Globus pallidus (tissue), 1 donor: ENCODE measurements at regions not wholly inside any gene's neighbourhood (a gene's known extent, or its start where the extent isn't known, plus 50 kb on each side); places are given as distances from the start of the nearest gene placed in this dataset.
"Not testable (repeated sequence)": the region's sequence is repeated elsewhere in the genome, so short reads cannot be mapped to it uniquely, and the experiment has no call there.

Source experiments
- DNase-seq: peaks from one replicate; pipeline ENCODE4 v3.0.0-alpha.2; 2015; ENCODE audit warnings: low spot score

- DNase-seq: peak; percentile 46
These were observed 346.9 kb upstream of the PRKCQ start for GRCh38 chr10:6926971-6927370.

DNA sequence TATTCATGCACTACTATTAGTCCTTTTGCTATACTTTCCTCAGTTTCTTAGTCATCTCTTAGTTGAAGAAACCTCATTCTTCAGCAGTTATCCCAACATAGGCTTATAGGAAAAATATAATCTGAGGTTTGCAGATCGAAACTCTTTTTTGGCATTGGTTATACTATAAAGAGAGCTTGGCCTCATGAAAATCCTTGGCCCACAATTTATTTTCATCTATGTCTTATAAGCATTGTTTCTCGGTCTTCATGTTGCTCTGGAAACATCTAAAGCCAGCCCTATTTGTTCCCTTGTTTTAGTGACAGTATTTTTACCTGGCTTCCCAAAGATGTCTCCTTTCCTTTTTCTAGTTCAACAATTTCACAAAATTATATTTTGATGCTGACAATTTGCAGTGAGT is 345.1 kb upstream of the PRKCQ start:
- no peak for DNase-seq

GRCh38 chr10:6924166-6924565 is 344.1 kb upstream of the PRKCQ start:
- DNase-seq: peak; percentile 37

DNA sequence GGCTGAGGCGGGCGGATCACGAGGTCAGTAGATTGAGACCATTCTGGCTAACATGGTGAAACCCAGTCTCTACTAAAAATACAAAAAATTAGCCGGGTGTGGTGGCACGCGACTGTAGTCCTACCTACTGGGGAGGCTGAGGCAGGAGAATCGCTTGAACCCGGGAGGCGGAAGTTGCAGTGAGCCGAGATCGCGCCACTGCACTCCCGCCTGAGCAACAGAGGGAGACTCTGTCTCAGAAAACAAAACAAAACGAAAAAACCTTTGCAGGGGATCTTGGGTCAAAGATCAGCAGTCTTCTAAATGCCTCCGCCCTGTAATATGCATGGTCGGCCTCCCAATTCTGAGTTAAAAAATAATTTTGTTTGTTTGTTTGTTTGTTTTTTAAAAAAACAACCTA is 340.9 kb upstream of the PRKCQ start:
- not testable (repeated sequence) for DNase-seq

DNA sequence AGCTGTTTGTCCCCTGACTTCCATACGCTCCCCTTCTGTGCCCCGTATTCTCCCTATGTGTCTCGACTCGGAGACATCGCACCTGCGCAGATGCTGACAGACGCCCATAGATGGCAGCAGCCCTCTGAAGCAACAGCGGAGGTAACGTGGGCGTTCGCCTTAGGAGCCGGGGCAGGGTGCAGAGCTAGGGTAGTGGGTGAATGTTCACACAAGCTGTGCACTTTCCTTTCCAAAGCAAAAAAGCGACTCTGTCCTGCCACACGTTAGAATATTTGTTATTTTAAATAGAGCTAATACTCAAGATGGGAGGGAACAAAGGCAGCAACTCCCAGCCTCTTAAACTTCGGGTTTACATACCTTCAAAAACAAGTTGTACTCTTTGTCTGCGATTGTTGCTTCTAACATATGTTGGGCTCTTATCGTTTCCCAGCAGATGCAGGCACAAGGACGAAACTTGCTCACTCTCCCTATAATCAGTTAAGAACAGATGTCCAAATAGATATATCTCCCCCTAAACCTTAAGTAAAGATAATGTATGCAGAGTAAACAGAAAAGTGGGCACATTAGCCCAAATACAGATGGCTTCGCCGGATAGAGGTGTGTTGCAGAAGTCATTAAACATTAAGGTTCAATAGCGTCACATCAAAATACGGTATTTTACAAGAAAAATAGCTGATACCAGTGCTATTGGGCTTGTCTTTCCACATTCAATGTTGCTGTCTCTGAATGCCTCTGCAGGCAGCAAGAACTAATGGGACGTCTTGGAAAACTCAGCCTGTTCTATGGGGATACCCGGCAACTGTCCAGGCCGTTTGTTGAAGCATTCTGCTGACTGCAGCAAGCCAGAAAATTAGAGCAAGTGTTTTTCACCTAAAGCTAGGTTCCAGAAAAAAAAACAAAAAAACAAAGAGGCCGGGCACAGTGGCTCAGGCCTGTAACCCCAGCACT is 340.3 kb upstream of the PRKCQ start:
- DNase-seq: peak; percentile 89

GRCh38 chr10:6919077-6919476 is 339.0 kb upstream of the PRKCQ start:
- DNase-seq: no peak

DNA sequence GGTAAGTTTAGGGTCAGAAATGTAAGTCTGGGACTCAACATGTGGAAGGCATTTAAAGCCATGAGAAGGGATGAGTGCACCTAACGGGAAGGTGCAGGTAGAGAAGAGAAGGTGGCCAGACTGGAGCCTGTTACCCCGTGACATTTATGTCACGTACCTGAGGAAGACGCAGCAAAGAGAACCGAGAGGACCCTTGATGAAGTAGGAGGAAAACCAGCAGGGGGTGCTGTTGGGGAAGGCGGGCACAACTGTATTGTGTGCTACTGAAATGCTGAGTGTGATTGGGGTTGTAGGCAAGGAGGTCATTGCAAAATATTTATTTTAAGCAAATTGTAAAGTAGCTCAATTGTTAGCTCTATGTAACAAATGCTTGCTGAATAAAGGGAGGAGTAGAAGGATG is 338.2 kb upstream of the PRKCQ start:
- DNase-seq: peak; percentile 44

GRCh38 chr10:6917125-6917524 is 337.0 kb upstream of the PRKCQ start:
- DNase-seq: peak; percentile 42

DNA sequence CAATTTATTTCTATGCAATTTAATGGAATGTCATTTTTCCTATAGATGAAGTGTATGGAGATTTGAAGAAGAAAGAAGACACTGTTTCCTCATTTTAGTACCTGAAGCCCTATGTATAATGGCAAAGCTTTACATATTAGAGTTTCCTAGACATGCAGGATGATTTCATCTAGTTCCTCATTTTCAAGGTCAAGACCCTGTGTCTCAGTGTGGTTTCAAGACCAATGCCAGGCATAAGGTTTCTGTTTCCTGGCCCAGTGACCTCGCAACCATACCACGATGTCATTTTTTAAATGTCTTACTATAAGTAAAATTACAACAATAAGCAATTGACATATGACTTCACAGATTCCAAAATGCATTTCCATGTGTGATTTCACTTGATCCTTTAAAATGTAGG is 336.5 kb upstream of the PRKCQ start:
- no peak for DNase-seq

DNA sequence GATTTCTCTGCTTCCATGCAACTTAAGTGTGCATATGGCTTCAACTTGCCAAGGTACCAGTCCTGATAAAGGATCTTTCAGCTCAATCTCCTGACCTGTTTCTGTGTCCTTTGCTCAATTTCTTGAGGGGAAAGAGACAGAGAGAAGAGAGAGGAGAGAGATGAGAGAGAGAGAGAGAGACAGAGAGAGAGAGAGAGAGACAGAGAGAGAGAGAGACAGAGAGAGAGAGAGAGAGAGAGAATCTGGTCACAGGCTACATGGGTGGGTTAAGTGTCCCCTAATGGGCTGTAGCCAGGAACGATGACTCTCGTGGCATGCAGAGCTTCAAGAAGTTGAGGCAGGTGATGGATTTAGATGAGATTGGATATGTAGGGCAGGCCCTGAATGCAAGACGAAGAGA is 335.2 kb upstream of the PRKCQ start:
- no peak for DNase-seq

DNA sequence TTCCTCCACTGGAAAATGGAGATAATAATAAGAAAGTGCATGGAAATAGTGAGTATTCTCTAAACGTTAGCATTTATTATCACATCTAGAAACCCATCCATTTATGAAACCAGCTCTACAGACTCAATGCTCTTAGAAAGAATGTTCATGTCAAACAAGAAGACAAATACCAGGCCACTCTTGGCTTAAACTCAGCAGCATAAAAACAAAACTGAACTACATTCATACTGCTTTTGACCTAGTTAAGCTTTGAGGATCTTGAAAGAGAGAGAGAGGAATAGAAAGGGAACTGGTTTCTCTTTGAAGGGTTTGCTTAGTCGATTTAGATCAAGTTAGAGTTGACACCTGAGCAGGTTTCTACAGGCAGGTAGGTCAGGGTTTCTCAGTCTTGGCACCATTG is 332.9 kb upstream of the PRKCQ start:
- DNase-seq: no peak

GRCh38 chr10:6912424-6912823 is 332.3 kb upstream of the PRKCQ start:
- DNase-seq: no peak

DNA sequence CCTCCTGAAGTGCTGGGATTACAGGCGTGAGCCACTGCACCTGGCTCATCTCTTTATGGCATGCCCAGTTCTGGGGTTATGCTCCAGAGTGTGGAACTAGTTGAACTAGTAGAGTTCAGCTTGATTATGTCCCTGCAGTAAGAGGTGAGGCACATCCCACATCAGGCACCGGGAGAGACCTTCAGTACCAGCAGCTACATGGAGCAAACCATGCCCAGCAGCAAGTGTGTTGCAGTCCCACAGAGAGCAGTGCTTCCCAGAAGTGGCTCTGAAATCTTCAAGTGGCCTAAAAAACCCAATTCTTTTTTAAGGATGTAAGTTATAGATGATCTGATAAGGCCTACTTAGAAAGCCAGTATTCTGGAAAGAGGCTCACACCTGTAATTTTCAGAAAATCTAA is 331.9 kb upstream of the PRKCQ start:
- no peak for DNase-seq

- no peak for DNase-seq
These were observed 330.0 kb upstream of the PRKCQ start for GRCh38 chr10:6909905-6910560.

DNA sequence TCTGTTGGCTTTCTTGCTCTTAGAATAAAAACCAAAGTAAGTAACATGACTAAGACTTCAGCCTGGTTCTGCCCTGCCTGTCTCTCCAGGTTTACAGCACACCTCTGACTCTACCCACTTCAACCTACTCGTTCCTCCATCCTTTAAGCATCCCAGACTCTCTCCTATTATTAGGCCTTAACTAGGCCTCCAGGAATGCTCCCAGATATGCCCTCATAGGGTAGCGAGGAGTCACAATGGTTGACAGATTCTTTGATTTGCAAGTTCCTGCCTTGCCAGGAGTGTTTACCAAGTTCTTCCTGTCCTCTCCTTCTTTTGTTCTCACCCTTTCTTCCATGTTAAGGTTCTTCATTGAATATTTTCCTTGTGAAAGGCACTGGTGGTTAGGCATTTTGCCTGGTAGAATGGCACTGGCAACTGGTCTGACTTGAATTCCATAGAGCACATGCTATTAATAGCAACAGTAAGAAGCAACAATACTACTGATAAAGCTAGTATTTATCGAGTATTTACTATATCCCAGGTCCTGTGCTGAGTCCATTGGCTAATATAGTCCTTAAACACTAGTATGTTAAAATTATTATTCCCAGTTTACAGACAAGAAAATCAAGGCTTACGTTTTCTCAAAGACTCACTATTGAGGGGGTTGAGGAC is 327.9 kb upstream of the PRKCQ start:
- no peak for DNase-seq

- DNase-seq: no peak
These were observed 314.3 kb upstream of the PRKCQ start for GRCh38 chr10:6894405-6894804.

DNA sequence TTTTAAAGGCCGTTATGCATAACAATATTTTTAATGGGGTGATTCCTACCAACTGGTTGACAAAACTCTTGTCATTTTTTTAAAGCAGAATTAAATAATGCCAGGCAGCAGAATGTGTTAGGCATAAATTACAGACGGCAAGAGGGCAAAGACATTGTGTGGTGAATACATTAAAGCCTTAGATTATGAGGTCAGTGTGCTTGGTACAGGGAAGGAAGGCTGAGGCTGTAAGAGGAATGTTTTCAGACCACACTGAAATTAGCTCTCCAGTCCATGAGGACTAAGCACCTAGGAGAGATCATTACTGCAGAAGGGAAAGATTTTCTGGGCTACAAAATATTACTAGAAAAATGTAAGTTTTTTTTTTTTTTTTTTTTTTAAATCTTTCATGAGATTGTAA is 312.8 kb upstream of the PRKCQ start:
- DNase-seq: no peak

GRCh38 chr10:6891924-6892323 is 311.8 kb upstream of the PRKCQ start:
- no peak for DNase-seq

GRCh38 chr10:6889718-6890117 is 309.6 kb upstream of the PRKCQ start:
- DNase-seq: no peak

GRCh38 chr10:6888434-6888833 is 308.4 kb upstream of the PRKCQ start:
- DNase-seq: no peak

GRCh38 chr10:6885284-6885683 is 305.2 kb upstream of the PRKCQ start:
- DNase-seq: no peak

GRCh38 chr10:6881987-6882386 is 301.9 kb upstream of the PRKCQ start:
- no peak for DNase-seq
